ENCODE measurements at regions not wholly inside any gene's neighbourhood (a gene's known extent, or its start where the extent isn't known, plus 50 kb on each side); places are given as distances from the start of the nearest gene placed in this dataset.

- H3K9me3 ChIP-seq (ENCODE audit: control insufficient read depth, insufficient read depth, low read depth, low read length): no peaks in the 10 kb centered on the region
- no peak for TF ChIP-seq YY1 (tag by site-specific recombination; IDR thresholded peaks at IDR 0.05)
- TF ChIP-seq ZNF843 (tag by site-specific recombination; IDR thresholded peaks at IDR 0.05): no peak
- TF ChIP-seq KLF8 (tag by site-specific recombination; IDR thresholded peaks at IDR 0.05): no peak
- TF ChIP-seq ZNF157 (tag by site-specific recombination; IDR thresholded peaks at IDR 0.05): no peak
- no peak for TF ChIP-seq ZBTB1 (tag by site-specific recombination; IDR thresholded peaks at IDR 0.05)
- no peak for TF ChIP-seq BCL11A (tag by site-specific recombination; IDR thresholded peaks at IDR 0.05; ENCODE audit: low read depth)
- no peak for TF ChIP-seq TSHZ1 (tag by site-specific recombination; IDR thresholded peaks at IDR 0.05; ENCODE audit: borderline replicate concordance)
- no peak for TF ChIP-seq ZNF76 (tag by site-specific recombination; IDR thresholded peaks at IDR 0.05; ENCODE audit: borderline replicate concordance, low read depth)
- no peak for TF ChIP-seq ZEB2 (tag by site-specific recombination; IDR thresholded peaks at IDR 0.05)
- TF ChIP-seq ZNF610 (tag by site-specific recombination; IDR thresholded peaks at IDR 0.05; ENCODE audit: borderline replicate concordance): no peak
- H3K27ac ChIP-seq (ENCODE audit: extremely low read depth, low read depth, low read length): no peak overlapping the region
- H3K4me3 ChIP-seq (ENCODE audit: low read depth, low read length): no peak overlapping the region
- ChIA-PET CTCF (no interaction called here), POLR2A (no interaction called here)
- H3K4me1 ChIP-seq (ENCODE audit: control insufficient read depth, insufficient read depth, low read length): peaks cover 2% of the 10 kb centered on the region; the same call in 1 of the 2 replicates
- H3K36me3 ChIP-seq (ENCODE audit: control insufficient read depth in 2 of 2, insufficient read depth in 1 of 2, low read length in 2 of 2): no peaks in the 10 kb centered on the region
Measured at GRCh38 chr9:107650321-107650720, 160.8 kb upstream of the KLF4 start.

GRCh38 chr9:107648153-107648715 is 158.7 kb upstream of the KLF4 start:
- H3K4me1 ChIP-seq (ENCODE audit: control insufficient read depth, insufficient read depth, low read length): no peaks in the 10 kb centered on the region; the same call in 1 of the 2 replicates
- ChIA-PET CTCF (interaction anchor here (0.6 to 0.8 kb wide), 2 partner anchors 53 to 471 kb away, joined by 3 to 4 read pairs; no protein-coding TSS in a partner anchor), POLR2A (no interaction called here)
- no peaks in the 10 kb centered on the region for H3K36me3 ChIP-seq (ENCODE audit: control insufficient read depth in 2 of 2, insufficient read depth in 1 of 2, low read length in 2 of 2)
- no peak overlapping the region for H3K4me3 ChIP-seq (ENCODE audit: low read depth, low read length)
- no peaks in the 10 kb centered on the region for H3K9me3 ChIP-seq (ENCODE audit: control insufficient read depth, insufficient read depth, low read depth, low read length)
- H3K27ac ChIP-seq (ENCODE audit: extremely low read depth, low read depth, low read length): no peak overlapping the region
- TF ChIP-seq ZNF391 (tag by site-specific recombination; IDR thresholded peaks at IDR 0.05; ENCODE audit: borderline replicate concordance, low read depth): no peak
- no peak for TF ChIP-seq HOXA7 (CRISPR knock-in tag; IDR thresholded peaks at IDR 0.05; ENCODE audit: borderline replicate concordance)
- TF ChIP-seq ZNF138 (tag by site-specific recombination; IDR thresholded peaks at IDR 0.05; ENCODE audit: borderline replicate concordance): no peak
- TF ChIP-seq ZNF223 (tag by site-specific recombination; IDR thresholded peaks at IDR 0.05): no peak
- no peak for TF ChIP-seq ZNF48 (tag by site-specific recombination; IDR thresholded peaks at IDR 0.05)
- TF ChIP-seq ZSCAN18 (tag by site-specific recombination; IDR thresholded peaks at IDR 0.05): no peak
- TF ChIP-seq ZNF621 (tag by site-specific recombination; IDR thresholded peaks at IDR 0.05): no peak
- no peak for TF ChIP-seq ZNF423 (tag by site-specific recombination; IDR thresholded peaks at IDR 0.05)
- no peak for TF ChIP-seq ZNF76 (tag by site-specific recombination; IDR thresholded peaks at IDR 0.05; ENCODE audit: borderline replicate concordance, low read depth)
- TF ChIP-seq REST (tag by site-specific recombination; IDR thresholded peaks at IDR 0.05): no peak
- TF ChIP-seq BCL11A (tag by site-specific recombination; IDR thresholded peaks at IDR 0.05; ENCODE audit: low read depth): no peak
- TF ChIP-seq ZNF623 (tag by site-specific recombination; IDR thresholded peaks at IDR 0.05): no peak
- no peak for TF ChIP-seq PRDM4 (tag by site-specific recombination; IDR thresholded peaks at IDR 0.05)
- TF ChIP-seq GLIS1 (tag by site-specific recombination; IDR thresholded peaks at IDR 0.05): no peak
- no peak for TF ChIP-seq GLIS2 (tag by site-specific recombination; IDR thresholded peaks at IDR 0.05)
- no peak for TF ChIP-seq ZNF843 (tag by site-specific recombination; IDR thresholded peaks at IDR 0.05)
- TF ChIP-seq ZNF707 (tag by site-specific recombination; IDR thresholded peaks at IDR 0.05): no peak
